GM13976 (cell line): ENCODE measurements at regions not wholly inside any gene's neighbourhood (a gene's known extent, or its start where the extent isn't known, plus 50 kb on each side); places are given as distances from the start of the nearest gene placed in this dataset.

Experiments used
- DNase-seq: peaks from one replicate; pipeline ENCODE4 v3.0.0; 2012; ENCODE audit warnings: low spot score
- in situ Hi-C: fragments of 300-500 bp; cut with MboI; formaldehyde crosslinking; loops from one replicate; pipeline ENCODE4 v1.12.0; 2022; ENCODE audit warnings: low sequenced_read_pairs, mixed read lengths, inconsistent platforms; ENCODE audit not compliant: unreplicated experiment
- TF ChIP-seq, protein P1 (sequence below): IDR thresholded peaks from 2 replicates; pipeline ENCODE4 v1.5.1; 2012; ENCODE audit warnings: borderline replicate concordance, mild to moderate bottlenecking; ENCODE audit not compliant: insufficient read depth; ENCODE audit errors: extremely low read depth, missing control alignments, control extremely low read depth

- TF ChIP-seq, protein P1, sequence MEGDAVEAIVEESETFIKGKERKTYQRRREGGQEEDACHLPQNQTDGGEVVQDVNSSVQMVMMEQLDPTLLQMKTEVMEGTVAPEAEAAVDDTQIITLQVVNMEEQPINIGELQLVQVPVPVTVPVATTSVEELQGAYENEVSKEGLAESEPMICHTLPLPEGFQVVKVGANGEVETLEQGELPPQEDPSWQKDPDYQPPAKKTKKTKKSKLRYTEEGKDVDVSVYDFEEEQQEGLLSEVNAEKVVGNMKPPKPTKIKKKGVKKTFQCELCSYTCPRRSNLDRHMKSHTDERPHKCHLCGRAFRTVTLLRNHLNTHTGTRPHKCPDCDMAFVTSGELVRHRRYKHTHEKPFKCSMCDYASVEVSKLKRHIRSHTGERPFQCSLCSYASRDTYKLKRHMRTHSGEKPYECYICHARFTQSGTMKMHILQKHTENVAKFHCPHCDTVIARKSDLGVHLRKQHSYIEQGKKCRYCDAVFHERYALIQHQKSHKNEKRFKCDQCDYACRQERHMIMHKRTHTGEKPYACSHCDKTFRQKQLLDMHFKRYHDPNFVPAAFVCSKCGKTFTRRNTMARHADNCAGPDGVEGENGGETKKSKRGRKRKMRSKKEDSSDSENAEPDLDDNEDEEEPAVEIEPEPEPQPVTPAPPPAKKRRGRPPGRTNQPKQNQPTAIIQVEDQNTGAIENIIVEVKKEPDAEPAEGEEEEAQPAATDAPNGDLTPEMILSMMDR: no peak
- no peak for DNase-seq
- in situ Hi-C loops: no loop called here
Measured at GRCh38 chr1:96997717-96998116, 276.1 kb downstream of the PTBP2 start.

DNA sequence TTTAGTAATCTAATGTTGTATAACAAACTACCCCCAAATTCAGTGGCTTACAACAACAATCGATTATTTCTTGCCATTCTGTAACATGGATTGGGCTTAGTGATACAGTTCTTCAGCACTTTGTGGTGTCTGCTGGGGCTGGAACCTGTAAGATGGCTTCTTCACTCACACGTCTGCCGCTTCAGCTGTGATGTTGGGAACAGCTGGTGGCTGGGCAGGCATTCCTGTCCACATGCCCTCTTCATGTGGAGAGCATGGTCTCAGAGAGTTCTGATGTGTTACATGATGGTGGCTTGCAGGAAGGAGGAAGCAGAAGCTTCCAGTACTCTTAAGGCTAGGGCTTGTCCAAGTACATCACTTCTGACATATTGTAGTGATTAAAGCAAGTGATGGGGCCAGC, 276.9 kb downstream of the PTBP2 start:
- TF ChIP-seq, protein P1: no peak
- DNase-seq: no peak
- in situ Hi-C loops: no loop called here

- in situ Hi-C loops: no loop called here
- no peak for DNase-seq
- TF ChIP-seq, protein P1: no peak
Measured at GRCh38 chr1:96999191-96999590, 277.6 kb downstream of the PTBP2 start.

DNA sequence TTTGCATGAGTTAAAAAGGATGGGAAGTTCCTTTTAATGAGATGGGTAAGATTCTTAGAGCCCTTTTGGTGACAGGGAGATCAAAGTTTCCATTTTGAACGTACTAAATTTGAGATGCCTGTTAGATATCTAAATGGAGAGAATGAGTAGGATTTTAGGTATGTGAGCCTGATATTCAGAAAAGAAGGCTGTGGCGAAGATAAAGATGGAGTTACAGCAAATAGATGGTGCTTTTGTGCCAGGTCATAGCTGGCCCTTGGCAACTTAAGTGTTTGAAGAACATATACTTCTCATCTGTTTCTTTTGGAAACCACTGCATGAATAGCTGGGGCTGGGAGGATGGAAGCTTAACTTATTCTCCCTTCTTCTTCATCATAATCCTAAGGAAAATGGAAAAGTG, 282.5 kb downstream of the PTBP2 start:
- no peak for DNase-seq
- in situ Hi-C loops: no loop called here
- TF ChIP-seq, protein P1: no peak

DNA sequence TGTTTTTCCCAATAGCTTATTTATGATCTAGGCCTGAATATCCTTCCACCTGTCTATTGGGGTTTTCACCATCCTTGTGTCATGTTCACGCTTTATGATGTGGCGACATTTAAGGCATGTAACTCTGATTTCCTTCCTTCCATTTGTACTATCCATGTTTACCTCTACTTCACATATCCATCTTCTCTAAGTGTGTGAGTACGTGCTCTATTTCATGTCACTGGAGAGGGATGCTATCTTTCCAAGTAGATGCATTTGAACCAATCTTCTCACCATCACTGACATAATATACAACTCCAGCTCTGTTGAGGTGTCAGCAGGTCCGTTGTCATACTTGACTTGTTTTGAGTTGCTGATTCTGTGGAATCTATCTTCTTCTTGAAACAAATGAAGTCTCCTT, 283.2 kb downstream of the PTBP2 start:
- in situ Hi-C loops: no loop called here
- TF ChIP-seq, protein P1: no peak
- DNase-seq: no peak

GRCh38 chr1:97006044-97006661, 284.6 kb downstream of the PTBP2 start:
- no peak for DNase-seq
- in situ Hi-C loops: no loop called here
- TF ChIP-seq, protein P1: no peak
